ENCODE measurements at regions not wholly inside any gene's neighbourhood (a gene's known extent, or its start where the extent isn't known, plus 50 kb on each side); places are given as distances from the start of the nearest gene placed in this dataset.
"Not testable (repeated sequence)": the region's sequence is repeated elsewhere in the genome, so short reads cannot be mapped to it uniquely, and the experiment has no call there.

GRCh38 chr18:43341014-43341413, 63.7 kb upstream of the SYT4 start:
- DNase-seq (ENCODE audit: low read depth in 3 of 3, low spot score in 2 of 3) = no peak

- no peak for DNase-seq (ENCODE audit: low read depth in 3 of 3, low spot score in 2 of 3)
Measured at GRCh38 chr18:43350176-43350575, 72.9 kb upstream of the SYT4 start.

- no peak for DNase-seq (ENCODE audit: low read depth in 3 of 3, low spot score in 2 of 3)
Measured at GRCh38 chr18:43364535-43364934, 87.2 kb upstream of the SYT4 start.

- DNase-seq (ENCODE audit: low read depth in 3 of 3, low spot score in 2 of 3) = no peak
Measured at GRCh38 chr18:43367895-43368294, 90.6 kb upstream of the SYT4 start.

GRCh38 chr18:43369311-43369710, 92.0 kb upstream of the SYT4 start:
- DNase-seq (ENCODE audit: low read depth in 3 of 3, low spot score in 2 of 3) = not testable (repeated sequence)

GRCh38 chr18:43372773-43373172, 95.5 kb upstream of the SYT4 start:
- DNase-seq (ENCODE audit: low read depth in 3 of 3, low spot score in 2 of 3) = no peak

- no peak for DNase-seq (ENCODE audit: low read depth in 3 of 3, low spot score in 2 of 3)
Measured at GRCh38 chr18:43380104-43380672, 102.9 kb upstream of the SYT4 start.

GRCh38 chr18:43382641-43383403, 105.5 kb upstream of the SYT4 start:
- no peak for DNase-seq (ENCODE audit: low read depth in 3 of 3, low spot score in 2 of 3)

GRCh38 chr18:43389163-43389562, 111.9 kb upstream of the SYT4 start:
- DNase-seq (ENCODE audit: low read depth in 3 of 3, low spot score in 2 of 3) = no peak

- no peak for DNase-seq (ENCODE audit: low read depth in 3 of 3, low spot score in 2 of 3)
Measured at GRCh38 chr18:43392168-43392567, 114.9 kb upstream of the SYT4 start.

- no peak for DNase-seq (ENCODE audit: low read depth in 3 of 3, low spot score in 2 of 3)
Measured at GRCh38 chr18:43393174-43393573, 115.9 kb upstream of the SYT4 start.

- peak in 2 of 3 donors; percentile 5 to 10 for DNase-seq (ENCODE audit: low read depth in 3 of 3, low spot score in 2 of 3)
Measured at GRCh38 chr18:43396266-43396665, 119.0 kb upstream of the SYT4 start.

GRCh38 chr18:43398601-43399000, 121.3 kb upstream of the SYT4 start:
- DNase-seq (ENCODE audit: low read depth in 3 of 3, low spot score in 2 of 3) = no peak

- DNase-seq (ENCODE audit: low read depth in 3 of 3, low spot score in 2 of 3) = no peak
Measured at GRCh38 chr18:43405097-43405496, 127.8 kb upstream of the SYT4 start.

- DNase-seq (ENCODE audit: low read depth in 3 of 3, low spot score in 2 of 3) = no peak
Measured at GRCh38 chr18:43414006-43414405, 136.7 kb upstream of the SYT4 start.

- no peak for DNase-seq (ENCODE audit: low read depth in 3 of 3, low spot score in 2 of 3)
Measured at GRCh38 chr18:43420091-43420490, 142.8 kb upstream of the SYT4 start.

GRCh38 chr18:43420950-43421349, 143.7 kb upstream of the SYT4 start:
- no peak for DNase-seq (ENCODE audit: low read depth in 3 of 3, low spot score in 2 of 3)

- DNase-seq (ENCODE audit: low read depth in 3 of 3, low spot score in 2 of 3) = peak in 1 of 3 donors; percentile 2
Measured at GRCh38 chr18:43422518-43422917, 145.2 kb upstream of the SYT4 start.

GRCh38 chr18:43435851-43436250, 158.6 kb upstream of the SYT4 start:
- DNase-seq (ENCODE audit: low read depth in 3 of 3, low spot score in 2 of 3) = no peak

- no peak for DNase-seq (ENCODE audit: low read depth in 3 of 3, low spot score in 2 of 3)
Measured at GRCh38 chr18:43442131-43442530, 164.8 kb upstream of the SYT4 start.

GRCh38 chr18:43442571-43442970, 165.3 kb upstream of the SYT4 start:
- DNase-seq (ENCODE audit: low read depth in 3 of 3, low spot score in 2 of 3) = no peak

- DNase-seq (ENCODE audit: low read depth in 3 of 3, low spot score in 2 of 3) = no peak
Measured at GRCh38 chr18:43465483-43465882, 188.2 kb upstream of the SYT4 start.

GRCh38 chr18:43471873-43472272, 194.6 kb upstream of the SYT4 start:
- no peak for DNase-seq (ENCODE audit: low read depth in 3 of 3, low spot score in 2 of 3)

Data from right renal cortex interstitium (tissue), 3 donors.